K562 (cell line): ENCODE measurements at regions not wholly inside any gene's neighbourhood (a gene's known extent, or its start where the extent isn't known, plus 50 kb on each side); places are given as distances from the start of the nearest gene placed in this dataset.

Source experiments
- ATAC-seq: fragments of 200-7000 bp; cut with Tn5 transposase; 3 replicates; pipeline ENCODE4 v1.9.1; 2020; ENCODE audit warnings: moderate library complexity
- BruUV-seq: library from RNA; stranded (reverse); fragments of 400-500 nt; replicated peaks from 2 replicates; lab custom pipeline; 2021; lab: Mats Ljungman, UMichigan
- CTCF ChIA-PET: fragments of 300-600 bp; formaldehyde crosslinking; extraction: SDS; loops from one replicate; lab custom pipeline; 2021; ENCODE audit warnings: low intra/inter-chr PET ratio; lab: Yijun Ruan, JAX
- POLR2A ChIA-PET: fragments of 300-600, 350-650 bp; sonication (Branson Sonifier 250); formaldehyde crosslinking; extraction: SDS; loops from one replicate; lab custom pipeline; 2021; ENCODE audit warnings: antibody characterized with exemption, inconsistent platforms; lab: Yijun Ruan, JAX
- DNase-seq, 4 experiments: peaks; one replicate each; pipeline versions ENCODE4 v3.0.0 to v3.0.0-alpha.2; 2011 to 2018; ENCODE audit warnings: low spot score in 3 of 4, mixed read lengths in 3 of 4; ENCODE audit errors: extremely low read depth in 1 of 4
- FAIRE-seq: peaks from 2 replicates; lab custom pipeline; 2011; peaks lifted over from hg19 to GRCh38; lab: Jason Lieb, UNC
- H2AFZ ChIP-seq: 2 replicates; pipeline ENCODE4 v1.6.0; 2011; ENCODE audit warnings: low read depth, low read length, control low read depth, inconsistent platforms
- H3K27ac ChIP-seq: fragments of 200-600 bp; 3 replicates; pipeline ENCODE4 v1.8.0; 2011; ENCODE audit warnings: low read depth, mild to moderate bottlenecking, control low read depth, inconsistent platforms, low read length, moderate library complexity, mixed read lengths; ENCODE audit errors: extremely low read depth
- H3K27me3 ChIP-seq, 2 experiments: fragments of 300-600 bp in 1 of 2; 2 replicates in 1 of 2; 3 replicates in 1 of 2; pipeline versions ENCODE4 v1.6.0 to v1.8.0; 2011; ENCODE audit warnings: inconsistent platforms in 2 of 2, low read length in 2 of 2, mild to moderate bottlenecking in 1 of 2, mixed read lengths in 1 of 2, moderate library complexity in 1 of 2; ENCODE audit not compliant: control insufficient read depth in 2 of 2, insufficient read depth in 2 of 2
- H3K36me3 ChIP-seq: fragments of 300-600 bp; 3 replicates; pipeline ENCODE4 v1.8.0; 2011; ENCODE audit warnings: mild to moderate bottlenecking, low read length, inconsistent platforms; ENCODE audit not compliant: control insufficient read depth, insufficient read depth
- H3K4me1 ChIP-seq, 2 experiments: fragments of 200-600 bp in 1 of 2; replicated peaks in 1 of 2; 2 replicates in 1 of 2; 3 replicates in 1 of 2; pipeline versions ENCODE4 v1.5.1 to v1.8.0; 2011; ENCODE audit warnings: inconsistent platforms in 2 of 2, low read length in 2 of 2, mild to moderate bottlenecking in 1 of 2, mixed read lengths in 1 of 2, moderate library complexity in 1 of 2; ENCODE audit not compliant: control insufficient read depth in 2 of 2, insufficient read depth in 2 of 2
- H3K4me2 ChIP-seq: 2 replicates; pipeline ENCODE4 v1.6.1; 2011; ENCODE audit warnings: low read length, control low read depth, inconsistent platforms, mixed read lengths; ENCODE audit not compliant: insufficient read depth
- H3K4me3 ChIP-seq: fragments of 200-600 bp; sonication (generic), shearing (Covaris generic); 2 replicates; pipeline ENCODE4 v1.5.1; 2016; ENCODE audit warnings: control low read depth, inconsistent platforms
- H3K79me2 ChIP-seq: fragments of 200-600 bp; 3 replicates; pipeline ENCODE4 v1.8.0; 2011; ENCODE audit warnings: low read length, inconsistent platforms; ENCODE audit not compliant: control insufficient read depth, insufficient read depth
- H3K9ac ChIP-seq, 2 experiments: 2 replicates each; pipeline versions ENCODE4 v1.6.0 to v1.6.1; 2011; ENCODE audit warnings: low read depth in 2 of 2, low read length in 2 of 2, control low read depth in 1 of 2, inconsistent platforms in 1 of 2, mild to moderate bottlenecking in 1 of 2, mixed read lengths in 1 of 2; ENCODE audit not compliant: insufficient read depth in 1 of 2
- H3K9me1 ChIP-seq: one replicate; pipeline ENCODE4 v1.6.0; 2011; ENCODE audit warnings: inconsistent platforms, mild to moderate bottlenecking, low read length, moderate library complexity; ENCODE audit not compliant: control insufficient read depth, insufficient read depth
- H3K9me3 ChIP-seq: replicated peaks from 2 replicates; pipeline ENCODE4 v1.5.1; 2011; ENCODE audit warnings: low read depth, low read length, inconsistent platforms; ENCODE audit not compliant: control insufficient read depth, insufficient read depth
- H4K20me1 ChIP-seq: replicated peaks from 2 replicates; pipeline ENCODE4 v1.6.1; 2011; ENCODE audit warnings: low read length, inconsistent platforms, mixed read lengths; ENCODE audit not compliant: control insufficient read depth, insufficient read depth
- CREM ChIP-seq: IDR thresholded peaks from 2 replicates; pipeline ENCODE4 v1.6.1; 2014; ENCODE audit warnings: antibody characterized with exemption, low read depth
- CXXC5 ChIP-seq: fragments of 250-450 bp; sonication (Bioruptor Pico); IDR thresholded peaks from 2 replicates; pipeline ENCODE4 v1.8.0; 2022; ENCODE audit warnings: inconsistent platforms, mild to moderate bottlenecking, moderate library complexity
- EGR1 ChIP-seq: fragments of 450-650 bp; conservative IDR thresholded peaks from 2 replicates; pipeline ENCODE4 v1.6.1; 2017; ENCODE audit warnings: mild to moderate bottlenecking
- GTF3C2 ChIP-seq: IDR thresholded peaks from 3 replicates; pipeline ENCODE4 v1.6.1; 2011; ENCODE audit warnings: borderline replicate concordance, mild to moderate bottlenecking, moderate library complexity; ENCODE audit not compliant: insufficient read length; ENCODE audit errors: extremely low read depth
- KDM1A ChIP-seq, 2 experiments: fragments of 450-650 bp; IDR thresholded peaks; 2 replicates each; pipeline ENCODE4 v1.6.1; 2016; ENCODE audit warnings: mild to moderate bottlenecking in 2 of 2
- MAZ ChIP-seq, 2 experiments: fragments of 450-650 bp in 1 of 2; sonication (generic) in 1 of 2; formaldehyde crosslinking; IDR thresholded peaks in 1 of 2; conservative IDR thresholded peaks in 1 of 2; 2 replicates each; pipeline versions ENCODE4 v1.4.0 to v1.5.0; 2020; ENCODE audit warnings: mild to moderate bottlenecking in 1 of 2, missing genetic modification reagents in 1 of 2
- MBD2 ChIP-seq: sonication (generic); IDR thresholded peaks from 2 replicates; pipeline ENCODE4 v1.6.1; 2016; ENCODE audit warnings: low read depth, borderline replicate concordance
- MXD1 ChIP-seq: fragments of 250-450 bp; sonication (Bioruptor Pico); IDR thresholded peaks from 2 replicates; pipeline ENCODE4 v1.8.0; 2021; ENCODE audit warnings: borderline replicate concordance, mild to moderate bottlenecking, moderate library complexity; ENCODE audit not compliant: poor library complexity, severe bottlenecking
- PTTG1 ChIP-seq: fragments of 450-650 bp; IDR thresholded peaks from 2 replicates; pipeline ENCODE4 v1.6.1; 2016; ENCODE audit warnings: low read depth, mild to moderate bottlenecking, missing genetic modification characterization, missing compliant biosample characterization
- SMARCE1 ChIP-seq: fragments of 450-650 bp; IDR thresholded peaks from 2 replicates; pipeline ENCODE4 v1.7.1; 2016; ENCODE audit warnings: mild to moderate bottlenecking
- SRSF1 ChIP-seq: fragments of 200-400 bp; formaldehyde crosslinking; IDR thresholded peaks from 2 replicates; pipeline ENCODE4 v1.6.1; 2017; ENCODE audit warnings: mild to moderate bottlenecking, low read depth, low read length, moderate library complexity
- TFAM ChIP-seq: fragments of 250-450 bp; sonication (Bioruptor Pico); conservative IDR thresholded peaks from 2 replicates; pipeline ENCODE4 v1.5.0; 2021; ENCODE audit warnings: mild to moderate bottlenecking, moderate library complexity
- ZFP1 ChIP-seq: fragments of 450-650 bp; formaldehyde crosslinking; IDR thresholded peaks from 2 replicates; pipeline ENCODE4 v1.4.0; 2020; ENCODE audit warnings: mild to moderate bottlenecking, mixed read lengths
- ZNF274 ChIP-seq: IDR thresholded peaks from 2 replicates; pipeline ENCODE4 v1.6.1; 2011; ENCODE audit warnings: low read depth, mild to moderate bottlenecking, low read length, moderate library complexity, borderline replicate concordance
- ZNF316 ChIP-seq: fragments of 450-650 bp; IDR thresholded peaks from 2 replicates; pipeline ENCODE4 v1.6.1; 2016
- ZNF639 ChIP-seq, 2 experiments: fragments of 200-800 bp in 1 of 2; sonication (Bioruptor generic) in 1 of 2; sonication (generic) in 1 of 2; formaldehyde crosslinking in 1 of 2; IDR thresholded peaks in 1 of 2; conservative IDR thresholded peaks in 1 of 2; 2 replicates each; pipeline versions ENCODE4 v1.5.0 to v1.6.1; 2016 to 2020; ENCODE audit warnings: missing compliant biosample characterization in 1 of 2, missing genetic modification characterization in 1 of 2, missing genetic modification reagents in 1 of 2
- in situ Hi-C: fragments of 300-500 bp; cut with MboI; formaldehyde crosslinking; loops from 4 replicates; pipeline ENCODE4 v1.15.0; 2018; ENCODE audit warnings: inconsistent platforms, mixed read lengths
- intact Hi-C: fragments of 100-400 bp; cut with micrococcal nuclease; formaldehyde crosslinking; loops from 2 replicates; pipeline ENCODE4 v1.14.2; 2022

- TF ChIP-seq GTF3C2 (no peak), PTTG1 (tag) (no peak), MXD1 (CRISPR knock-in tag) (no peak), TFAM (CRISPR knock-in tag) (no peak), KDM1A (IDR thresholded peaks at IDR 0.05) (no peak)
- TF ChIP-seq, all 486 proteins: peak for 0
Measured at GRCh38 chr6:9632026-9632425, 782.8 kb downstream of the TFAP2A start (continued).

GRCh38 chr6:9628819-9629218 is 786.1 kb downstream of the TFAP2A start:
- H3K4me2 ChIP-seq, result no peak overlapping the region
- H3K9me3 ChIP-seq, result peaks cover 2% of the 10 kb centered on the region
- no peak overlapping the region for H3K9ac ChIP-seq
- H3K27me3 ChIP-seq, result no peaks in the 10 kb centered on the region
- H3K27ac ChIP-seq, result no peak overlapping the region
- no peaks in the 10 kb centered on the region for H4K20me1 ChIP-seq
- no peak overlapping the region for H2AFZ ChIP-seq
- TF ChIP-seq MBD2, result no peak
- no peak for TF ChIP-seq EGR1
- TF ChIP-seq CREM, result no peak
- no peak for TF ChIP-seq SRSF1
- TF ChIP-seq ZFP1 (CRISPR knock-in tag), result no peak
- no peak for TF ChIP-seq MAZ (CRISPR knock-in tag; conservative IDR thresholded peaks at IDR 0.05 in 1 of 2, IDR thresholded peaks at IDR 0.05 in 1 of 2)
- TF ChIP-seq CXXC5, result no peak
- no peak for TF ChIP-seq ZNF639 (CRISPR knock-in tag; conservative IDR thresholded peaks at IDR 0.05 in 1 of 2, IDR thresholded peaks at IDR 0.05 in 1 of 2)
- no peak for TF ChIP-seq ZNF316
- TF ChIP-seq ZNF274, result no peak
- TF ChIP-seq SMARCE1, result no peak
- no peaks in the 10 kb centered on the region for H3K4me1 ChIP-seq
- H3K4me3 ChIP-seq, result no peak overlapping the region
- DNase-seq (no peak), FAIRE-seq (no peak), ATAC-seq (no peak)
- no peaks in the 10 kb centered on the region for H3K9me1 ChIP-seq
- no peaks in the 10 kb centered on the region for H3K36me3 ChIP-seq
- no peaks in the 10 kb centered on the region for H3K79me2 ChIP-seq
- no TSS peak for BruUV-seq
- ChIA-PET POLR2A (no interaction called here), CTCF (no interaction called here)
- in situ Hi-C loops (no loop called here), intact Hi-C loops (no loop called here)
